HG03045 (cell line): ENCODE measurements at regions not wholly inside any gene's neighbourhood (a gene's known extent, or its start where the extent isn't known, plus 50 kb on each side); places are given as distances from the start of the nearest gene placed in this dataset.
"Not testable (repeated sequence)": the region's sequence is repeated elsewhere in the genome, so short reads cannot be mapped to it uniquely, and the experiment has no call there.

Experiments used
- ATAC-seq: cut with Tn5 transposase; IDR thresholded peaks from one replicate; pipeline ENCODE4 v1.9.1; 2021; ENCODE audit warnings: mild to moderate bottlenecking, moderate library complexity; ENCODE audit not compliant: unreplicated experiment

DNA sequence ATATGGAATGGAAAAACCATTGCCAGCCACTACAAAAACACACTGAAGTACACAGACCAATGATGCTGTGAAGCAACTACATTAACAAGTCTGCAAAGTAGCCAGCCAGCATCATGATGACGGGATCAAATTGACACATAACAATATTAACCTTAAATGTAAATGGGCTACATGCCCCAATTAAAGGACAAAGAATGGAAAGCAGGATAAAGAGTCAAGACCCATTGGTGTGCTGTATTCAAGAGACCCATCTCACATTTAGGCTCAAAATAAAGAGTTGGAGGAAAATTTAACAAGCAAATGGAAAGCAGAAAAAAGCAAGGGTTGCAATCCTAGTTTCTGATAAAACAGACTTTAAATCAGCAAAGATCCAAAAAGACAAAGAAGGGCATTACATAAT lies 188.5 kb upstream of the HAND2 start:
- not testable (repeated sequence) for ATAC-seq

DNA sequence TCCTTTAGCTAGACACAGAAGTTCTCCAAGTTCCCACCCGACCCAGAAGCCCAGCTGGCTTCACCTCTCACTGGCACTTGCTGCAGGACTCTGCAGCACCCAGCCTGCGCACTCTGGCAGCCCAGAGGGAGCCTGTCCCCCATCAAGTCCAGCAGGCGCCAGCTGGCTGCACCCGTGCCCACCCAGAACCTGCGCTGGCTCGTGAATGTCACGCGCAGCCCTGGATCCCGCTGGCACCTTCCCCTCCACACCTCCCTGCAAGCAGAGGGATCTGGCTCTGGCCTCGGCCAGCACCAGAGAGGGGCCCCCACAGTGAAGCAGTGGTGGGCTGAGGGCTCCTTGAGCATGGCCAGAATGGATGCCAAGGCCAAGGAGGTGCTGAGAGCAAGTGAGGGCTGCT lies 187.6 kb upstream of the HAND2 start:
- no peak for ATAC-seq

DNA sequence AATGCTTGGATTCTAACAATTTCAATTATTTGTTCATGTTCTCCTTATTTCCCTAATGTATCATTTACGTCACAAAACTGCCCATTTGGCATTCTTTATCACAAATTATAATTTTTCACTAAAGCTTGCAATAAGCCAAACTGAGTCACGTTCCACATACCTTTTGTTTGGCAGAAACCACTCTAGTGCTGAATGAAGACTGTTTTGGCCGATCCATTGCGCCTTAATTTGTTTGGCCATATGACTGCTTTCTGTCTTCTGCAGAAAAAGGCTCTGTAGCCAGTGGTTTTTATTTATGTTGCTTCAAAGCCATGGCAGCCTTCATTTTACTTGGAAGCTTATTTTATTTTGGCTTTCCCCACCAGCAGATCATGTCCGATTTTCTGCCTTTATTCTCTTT lies 184.4 kb upstream of the HAND2 start:
- no peak for ATAC-seq

DNA sequence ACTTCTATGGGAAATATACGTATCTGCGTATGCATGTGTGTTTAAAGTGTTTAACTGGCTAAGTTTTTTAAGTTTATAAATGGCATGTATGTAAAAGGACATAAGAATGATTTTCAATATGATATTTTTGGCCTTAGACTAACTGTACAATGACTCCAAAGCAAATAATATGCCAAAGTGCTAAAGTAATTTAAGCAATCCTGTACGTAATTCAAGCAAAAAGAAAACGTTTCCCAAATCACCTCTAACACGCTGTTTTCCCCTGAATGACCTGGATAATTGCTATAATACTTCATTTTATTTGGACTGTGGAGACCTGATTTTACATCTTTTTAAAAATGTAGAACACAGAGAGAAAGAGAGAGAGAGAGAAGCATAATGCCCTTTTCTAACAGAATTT lies 183.0 kb upstream of the HAND2 start:
- ATAC-seq, result no peak

DNA sequence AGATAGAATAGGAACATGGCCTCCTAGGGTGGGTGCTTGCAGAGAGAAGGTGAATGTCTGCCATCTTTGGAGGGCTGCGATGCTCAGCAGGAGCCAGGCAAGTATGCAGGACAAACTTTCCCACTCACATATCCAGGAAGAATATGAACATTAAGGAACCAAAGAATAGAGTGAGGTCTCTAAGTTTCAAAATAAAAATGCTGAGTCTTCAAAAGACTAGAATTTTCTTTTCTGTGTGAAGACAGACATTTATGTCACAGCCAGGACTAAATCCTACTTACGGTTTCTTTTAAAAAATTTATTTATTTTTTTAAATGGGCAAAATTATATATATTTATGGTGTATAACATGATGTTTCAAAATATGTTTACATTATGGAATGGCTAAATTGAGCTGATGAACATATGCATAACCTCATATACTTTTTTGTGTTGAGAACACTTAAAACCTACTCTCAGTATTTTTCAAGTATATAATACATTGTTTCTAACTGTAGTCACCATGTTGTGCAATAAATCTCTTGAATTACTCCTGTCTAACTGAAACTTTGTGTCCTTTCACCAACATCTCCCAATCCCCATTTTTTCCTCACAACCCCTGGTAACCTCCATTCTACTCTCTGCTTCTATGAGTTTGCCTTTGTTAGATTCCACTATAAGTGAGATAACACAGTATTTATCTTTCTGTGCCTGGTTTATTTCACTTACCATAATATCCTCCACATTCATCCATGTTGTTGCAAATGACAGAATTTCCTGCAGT lies 177.8 kb upstream of the HAND2 start:
- no peak for ATAC-seq

DNA sequence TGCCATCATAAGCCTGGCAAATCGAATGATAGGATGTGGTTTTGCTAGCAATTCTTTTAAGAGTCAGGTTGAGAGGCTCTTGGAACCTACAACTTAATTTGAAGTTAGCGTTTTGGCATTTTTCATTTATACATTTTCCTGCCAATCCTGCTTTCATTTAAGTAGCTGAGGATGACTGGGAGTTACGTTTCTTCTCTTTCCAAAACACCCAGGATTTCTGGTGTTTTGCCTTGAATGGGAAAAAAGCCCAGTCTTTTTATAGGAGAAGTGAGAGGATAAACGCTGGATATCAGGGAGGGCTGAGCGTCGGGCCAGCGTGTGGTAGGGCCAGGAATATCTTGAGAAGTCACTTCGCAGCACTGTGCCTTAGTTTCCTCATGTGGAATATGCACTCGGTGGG lies 174.2 kb upstream of the HAND2 start:
- ATAC-seq, result no peak

DNA sequence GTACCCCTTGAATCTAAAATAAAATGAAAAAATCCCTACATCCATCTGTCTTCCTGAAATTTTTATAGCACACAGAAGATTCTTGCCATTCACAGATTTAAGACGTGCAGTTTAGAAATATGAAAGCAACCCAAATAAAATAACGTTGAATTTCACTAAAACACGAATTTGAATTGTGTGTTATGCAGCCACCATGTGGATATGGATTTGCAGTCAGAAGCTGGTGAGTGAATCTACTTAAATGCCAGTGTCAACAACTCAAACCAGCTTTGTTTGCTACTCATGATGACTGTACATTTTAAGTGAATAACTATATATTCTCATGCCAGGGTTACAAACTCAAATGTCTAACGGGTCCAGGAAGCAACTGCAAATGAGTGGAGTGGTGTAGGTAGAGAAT lies 173.0 kb upstream of the HAND2 start:
- ATAC-seq, result no peak

DNA sequence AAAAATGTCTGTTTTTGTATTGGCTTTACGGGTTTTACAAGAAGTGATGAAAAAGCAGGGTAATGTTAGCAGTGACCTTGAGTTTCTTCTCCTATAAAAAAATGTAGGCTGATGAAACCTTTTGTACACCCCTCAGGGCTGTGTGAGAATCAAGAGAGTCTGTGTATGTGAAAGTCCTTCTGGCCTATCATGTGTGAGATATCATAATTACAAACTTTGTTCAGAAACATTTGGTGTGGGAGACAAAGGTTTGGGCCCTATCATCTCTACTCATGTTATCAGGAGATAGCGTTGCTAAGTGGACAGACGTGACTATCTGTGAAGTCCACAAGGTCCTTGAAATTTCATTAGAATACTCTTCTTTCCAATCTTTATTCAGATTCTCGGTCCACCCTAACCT lies 170.6 kb upstream of the HAND2 start:
- ATAC-seq, result no peak

DNA sequence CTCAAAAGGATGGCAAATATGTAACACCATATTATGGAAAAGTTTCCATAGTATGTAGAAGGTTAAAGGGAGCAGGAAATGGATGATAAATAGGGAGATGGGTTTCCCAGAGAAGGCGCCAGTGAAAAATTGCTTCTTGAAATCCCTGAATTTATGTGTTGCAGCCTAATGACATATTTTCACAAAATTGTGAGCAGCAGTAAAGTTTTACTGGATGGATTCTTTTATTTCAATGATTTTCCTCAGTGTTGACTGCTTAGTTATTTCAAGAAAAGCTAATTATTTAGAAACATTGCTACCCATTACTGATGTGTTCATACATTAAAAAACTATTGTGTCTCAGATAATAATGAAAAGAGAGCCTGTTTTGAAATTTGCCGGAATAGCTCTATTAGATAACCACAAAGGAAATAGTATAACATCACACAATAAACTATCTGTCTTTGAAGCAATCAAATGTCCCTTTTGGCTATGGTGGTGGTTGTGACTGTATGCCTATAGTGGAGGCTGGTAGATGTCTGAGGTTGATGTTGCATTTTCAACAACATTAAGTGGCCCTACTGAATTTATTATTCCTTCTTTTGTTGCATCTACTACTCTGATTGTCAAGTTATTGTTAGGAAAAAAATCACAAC lies 169.9 kb upstream of the HAND2 start:
- no peak for ATAC-seq

DNA sequence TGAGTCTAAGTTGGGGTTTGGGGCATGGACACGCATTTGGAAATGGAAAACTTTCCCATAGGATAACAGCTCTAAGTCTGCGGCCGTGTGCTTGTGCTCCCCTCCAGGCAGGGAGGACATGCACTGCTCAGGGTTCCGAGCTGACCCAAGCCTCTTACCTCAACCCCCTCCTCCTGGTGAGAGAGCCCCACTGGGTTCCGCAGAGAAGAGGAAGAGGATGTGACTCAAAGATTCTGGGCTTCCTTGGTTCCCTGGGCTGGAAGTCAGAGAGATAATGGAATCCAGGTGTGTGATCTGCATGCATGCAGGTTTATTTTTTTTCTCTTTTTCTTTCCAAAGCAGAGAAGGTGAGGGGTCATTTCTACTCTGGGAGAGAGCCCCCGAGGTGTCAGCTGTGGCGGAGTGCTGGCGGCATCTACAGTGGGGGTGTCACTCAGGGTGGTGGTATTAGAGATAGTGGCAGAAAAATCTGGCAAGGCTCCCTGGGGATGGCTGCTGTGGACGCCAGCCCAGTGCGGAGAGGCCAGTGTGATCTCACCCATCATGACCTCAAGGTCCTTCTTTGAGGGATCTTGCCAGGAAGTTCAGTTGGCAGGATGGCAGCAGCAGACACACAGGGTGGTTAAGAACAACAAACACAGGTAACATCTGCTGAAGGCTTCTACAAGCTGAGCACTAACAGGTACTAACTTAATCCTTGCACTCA lies 168.7 kb upstream of the HAND2 start:
- no peak for ATAC-seq

DNA sequence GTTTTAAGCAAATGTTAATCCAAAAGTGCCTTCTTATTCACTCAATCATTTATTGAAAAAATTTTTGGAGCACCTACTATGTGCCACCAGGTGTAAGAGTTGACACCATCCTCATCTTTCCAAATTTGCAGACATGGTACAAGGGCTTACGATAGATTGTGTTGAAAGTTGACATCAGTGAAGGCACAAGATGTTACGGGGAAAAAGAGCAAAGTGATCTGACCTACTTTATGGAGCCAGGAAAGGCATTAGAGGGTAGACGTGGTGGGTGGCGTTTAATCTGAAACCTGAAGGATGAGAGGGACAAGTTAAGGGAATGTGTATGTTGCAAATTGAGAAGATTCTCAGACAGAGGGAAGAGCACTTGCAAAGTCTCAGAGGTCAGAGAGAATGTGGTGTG lies 167.8 kb upstream of the HAND2 start:
- no peak for ATAC-seq

DNA sequence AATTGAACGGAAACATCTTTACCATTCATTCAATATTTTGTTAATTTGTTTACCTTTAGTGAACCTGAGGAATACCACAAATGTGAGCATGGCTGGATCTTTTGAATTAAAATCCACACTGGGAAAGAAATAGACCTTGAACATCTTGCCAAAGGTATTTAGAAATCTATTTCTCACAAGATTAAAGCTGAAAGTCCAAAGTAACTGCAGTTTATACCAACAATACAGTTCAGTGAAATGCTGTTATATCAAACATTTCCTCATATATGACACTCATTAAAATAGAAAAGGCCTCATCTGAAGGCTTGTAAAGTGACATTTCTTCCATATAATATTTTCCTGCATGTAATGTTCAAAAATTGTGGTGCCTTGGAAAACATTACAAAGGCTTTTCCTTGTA lies 166.5 kb upstream of the HAND2 start:
- no peak for ATAC-seq

DNA sequence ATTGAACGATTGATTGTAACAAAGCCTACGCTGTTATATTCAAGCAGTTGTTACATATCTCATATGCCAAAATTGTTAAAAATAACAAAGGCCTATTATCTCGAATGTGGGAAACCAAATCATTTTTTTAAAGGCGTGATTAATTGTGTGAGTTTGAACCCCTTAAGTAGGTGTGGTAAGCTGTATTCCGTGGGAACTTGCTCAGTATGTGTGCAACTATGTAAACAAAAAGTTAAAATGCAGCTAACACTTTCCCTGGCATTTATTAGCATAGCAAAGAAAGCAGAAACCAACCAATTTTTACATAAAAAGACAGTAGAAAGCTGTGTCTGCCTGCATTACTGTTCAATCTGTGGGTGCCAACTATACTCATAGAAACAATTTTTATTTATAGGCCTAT lies 166.0 kb upstream of the HAND2 start:
- ATAC-seq, result no peak

DNA sequence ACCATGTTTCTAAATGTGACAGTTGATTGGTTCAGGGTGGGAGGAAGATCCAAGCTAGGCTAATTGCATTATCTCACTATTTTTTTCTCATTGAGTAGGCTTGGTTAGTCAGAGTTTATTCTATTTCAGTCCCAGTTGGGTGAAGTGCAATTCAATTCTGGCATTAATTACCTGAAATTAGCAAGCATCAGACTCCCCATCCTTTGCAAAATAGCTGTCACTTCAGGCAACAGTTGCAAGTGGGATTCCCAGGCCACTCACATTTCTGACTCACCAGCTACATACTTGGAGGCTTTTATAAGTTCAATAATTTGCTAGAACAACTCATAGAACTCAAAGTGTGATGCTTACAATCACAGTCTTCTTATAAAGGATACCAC lies 155.8 kb upstream of the HAND2 start:
- ATAC-seq, result no peak

DNA sequence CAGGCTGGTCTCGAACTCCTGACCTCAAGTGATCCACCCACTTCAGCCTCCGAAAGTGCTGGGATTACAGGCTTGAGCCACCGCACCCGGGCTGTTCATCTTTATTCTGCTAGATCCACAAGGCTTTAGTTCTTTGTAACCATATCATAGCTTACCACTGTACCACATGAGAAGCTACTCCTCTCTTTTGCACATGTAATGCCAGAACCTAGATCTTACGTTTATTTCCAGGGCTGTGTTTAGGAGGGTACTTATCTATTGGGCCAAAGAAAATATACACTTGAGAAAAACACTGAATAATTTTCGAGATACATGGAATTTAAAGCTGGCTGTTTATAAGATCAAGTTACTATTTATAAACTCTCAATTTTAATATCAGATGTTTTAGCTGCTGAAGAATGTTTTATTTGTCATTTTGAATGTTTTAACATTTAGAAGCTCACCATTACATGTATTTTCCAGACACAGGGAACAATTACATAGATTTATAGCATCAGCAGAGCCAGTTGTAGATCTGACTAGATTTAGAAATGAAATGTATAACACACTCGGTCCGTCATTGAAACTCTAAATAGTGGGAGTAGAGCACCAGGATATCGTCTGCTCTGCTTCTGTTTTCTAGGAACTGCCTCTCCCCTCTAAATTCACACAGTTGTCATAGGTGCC lies 155.3 kb upstream of the HAND2 start:
- no peak for ATAC-seq

DNA sequence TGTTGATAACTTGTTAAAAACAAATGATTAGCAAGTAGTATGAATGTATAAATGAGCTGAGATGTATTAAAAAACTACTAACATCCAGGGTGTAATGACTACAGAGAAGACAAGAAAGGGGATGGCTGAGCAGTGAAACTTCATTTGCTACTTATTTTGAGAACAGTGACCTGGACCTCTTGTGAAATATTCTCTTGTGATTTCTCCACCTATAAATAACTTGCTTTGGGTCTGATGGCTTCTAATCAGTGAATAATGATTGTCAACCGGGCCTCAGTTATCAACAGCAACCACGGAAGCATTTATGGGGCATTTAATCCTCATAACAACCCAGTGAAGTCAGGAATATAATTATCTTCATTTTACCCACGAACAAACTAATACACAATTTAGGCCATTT lies 154.2 kb upstream of the HAND2 start:
- ATAC-seq, result no peak

DNA sequence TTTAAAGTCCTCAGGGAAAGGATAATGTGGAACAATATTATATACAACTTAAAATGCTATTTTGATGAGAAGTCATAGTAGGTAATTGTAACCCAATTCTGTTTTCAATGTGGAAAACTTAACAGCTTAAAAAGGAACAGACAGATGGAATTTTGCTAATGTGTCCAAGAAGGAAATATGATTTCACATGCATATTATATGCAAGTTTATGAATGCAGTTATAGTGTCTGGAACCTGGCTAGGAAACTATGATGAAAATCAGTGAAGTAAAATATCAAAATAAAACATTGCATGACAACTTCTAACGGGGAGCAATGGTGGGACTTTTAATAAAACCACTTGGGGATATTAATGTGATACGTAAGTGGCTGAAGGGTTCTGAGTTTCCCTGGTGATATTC lies 152.6 kb upstream of the HAND2 start:
- ATAC-seq, result no peak

DNA sequence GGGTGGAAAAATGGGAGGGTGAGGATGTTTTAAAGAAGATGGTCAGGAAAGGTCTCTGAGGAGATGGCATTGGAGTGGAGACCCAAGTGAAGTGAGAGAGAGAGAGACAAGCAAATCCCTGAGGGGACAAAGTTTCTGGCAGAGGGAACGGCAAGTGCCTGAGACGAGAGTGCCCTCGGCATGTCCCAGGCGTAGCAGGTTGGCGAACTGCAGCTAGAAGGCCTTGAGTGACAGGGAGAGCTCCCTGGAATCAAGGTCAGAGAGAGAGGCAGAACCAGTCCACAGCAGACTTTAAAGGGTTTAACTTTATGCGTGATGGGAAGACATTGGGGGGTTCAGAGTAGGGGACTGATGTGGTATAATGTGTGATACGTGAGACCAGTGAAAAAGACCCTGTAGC lies 150.2 kb upstream of the HAND2 start:
- ATAC-seq, result no peak

DNA sequence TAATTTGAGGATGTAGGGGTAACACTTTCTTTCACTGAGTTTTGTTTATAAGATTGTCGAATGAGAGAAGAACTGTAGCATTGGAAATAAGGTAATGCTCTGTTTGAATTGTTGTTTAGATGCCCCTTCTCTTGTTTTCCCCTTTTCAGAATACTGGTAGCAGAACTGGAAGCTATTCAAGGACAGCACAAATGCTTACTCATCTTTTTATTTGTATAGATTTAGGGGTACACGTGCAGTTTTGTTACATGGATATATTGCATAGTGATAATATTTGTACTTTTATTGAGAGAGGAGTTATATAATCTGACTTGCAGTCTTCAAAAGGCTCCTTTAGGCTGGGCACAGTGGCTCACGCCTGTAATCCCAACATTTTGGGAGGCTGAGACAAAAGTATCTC lies 145.4 kb upstream of the HAND2 start:
- no peak for ATAC-seq

DNA sequence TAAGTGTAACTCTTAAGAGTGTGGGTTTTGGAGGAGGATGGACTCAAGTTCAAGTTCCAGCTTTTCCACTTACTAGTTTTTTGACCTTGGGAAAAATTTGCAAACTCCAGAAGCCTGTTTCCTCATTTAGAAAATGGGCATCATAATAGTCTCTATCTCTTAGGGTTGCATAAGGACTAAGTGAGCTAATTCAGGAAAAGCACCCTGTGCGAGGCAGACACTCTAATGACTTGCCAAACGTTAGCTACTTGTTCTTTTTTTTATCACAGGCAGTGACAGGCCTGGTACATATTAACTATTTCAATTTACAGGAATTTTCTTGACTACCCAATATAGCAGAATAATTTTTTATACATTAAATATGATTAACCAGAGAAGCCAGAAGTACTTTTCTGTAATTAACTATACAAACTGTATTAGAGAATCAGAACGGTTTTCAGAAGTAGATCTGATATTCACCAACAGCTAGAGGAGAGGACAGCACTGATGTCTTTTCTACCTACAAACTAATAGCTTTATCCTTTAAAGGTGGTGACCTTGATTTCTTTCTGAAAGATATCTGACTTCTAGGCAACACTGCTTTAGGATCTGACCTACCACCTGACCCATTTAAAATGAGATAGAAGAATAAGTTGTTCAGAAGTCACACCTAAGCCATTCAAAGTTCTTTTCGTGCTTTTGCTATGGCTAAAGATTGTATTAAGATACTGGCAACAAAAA lies 139.6 kb upstream of the HAND2 start:
- no peak for ATAC-seq

DNA sequence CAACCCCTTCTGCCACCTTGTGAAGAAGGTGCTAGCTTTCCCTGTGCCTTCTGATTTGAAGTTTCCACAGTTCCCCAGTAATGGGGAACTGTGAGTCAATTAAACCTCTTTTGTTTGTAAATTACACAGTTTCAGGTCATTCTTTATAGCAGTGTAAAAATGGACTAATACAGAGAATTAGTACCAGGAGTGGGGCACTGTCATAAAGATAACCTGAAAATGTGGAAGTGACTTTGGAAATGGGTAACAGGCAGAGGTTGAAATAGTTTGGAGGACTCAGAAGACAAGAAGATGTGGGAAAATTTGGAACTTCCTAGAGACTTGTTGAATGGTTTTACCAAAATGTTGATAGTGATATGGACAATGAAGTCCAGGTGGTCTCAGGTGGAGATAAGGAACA lies 131.0 kb upstream of the HAND2 start:
- ATAC-seq, result no peak
